Sigmoid colon (tissue), 6 donors: ENCODE measurements at regions not wholly inside any gene's neighbourhood (a gene's known extent, or its start where the extent isn't known, plus 50 kb on each side); places are given as distances from the start of the nearest gene placed in this dataset.

ENCODE experiments used
- DNase-seq: peaks from one replicate; pipeline ENCODE4 v3.0.0-alpha.2; 2019
- H3K27ac ChIP-seq, 4 donors: fragments of 200-600 bp; sonication (generic); one replicate each; pipeline ENCODE4 v1.5.1; 2016 to 2019; ENCODE audit warnings: mild to moderate bottlenecking in 1 of 4
- H3K27me3 ChIP-seq, 3 donors: fragments of 200-600 bp; sonication (generic); one replicate each; pipeline ENCODE4 v1.5.1; 2019; ENCODE audit warnings: mild to moderate bottlenecking in 1 of 3
- H3K36me3 ChIP-seq, 4 donors: fragments of 200-600 bp; sonication (generic); one replicate each; pipeline ENCODE4 v1.5.1; 2016 to 2019
- H3K4me1 ChIP-seq, 4 donors: fragments of 200-600 bp; sonication (generic); one replicate each; pipeline ENCODE4 v1.5.1; 2017 to 2019
- H3K4me3 ChIP-seq, 4 donors: fragments of 200-600 bp; sonication (generic); one replicate each; pipeline ENCODE4 v1.5.1; 2017 to 2019; ENCODE audit warnings: mild to moderate bottlenecking in 2 of 4, moderate library complexity in 1 of 4
- H3K9me3 ChIP-seq, 4 donors: fragments of 200-600 bp in 3 of 4; sonication (generic) in 3 of 4; one replicate each; pipeline versions ENCODE4 v1.5.1 to v1.6.1; 2013 to 2019
- EP300 ChIP-seq, 4 donors: sonication (generic); formaldehyde crosslinking; IDR thresholded peaks; one replicate each; pipeline ENCODE4 v1.6.1; 2017; ENCODE audit warnings: antibody characterized with exemption in 4 of 4
- POLR2A ChIP-seq, 2 donors: fragments of 450-650 bp; IDR thresholded peaks; one replicate each; pipeline ENCODE4 v1.6.1; 2016; ENCODE audit warnings: antibody characterized with exemption in 2 of 2, mild to moderate bottlenecking in 2 of 2, moderate library complexity in 2 of 2
- POLR2AphosphoS5 ChIP-seq, 4 donors: sonication (generic); formaldehyde crosslinking; IDR thresholded peaks; one replicate each; pipeline ENCODE4 v1.6.1; 2017; ENCODE audit warnings: antibody characterized with exemption in 4 of 4
- WGBS, 2 donors: extraction: QIAGEN DNeasy Blood & Tissue Kit; methylation state at CpG; one replicate each; pipeline ENCODE4 v1.1.7; 2013; 5-methylcytosine and 5-hydroxymethylcytosine counted together
- intact Hi-C: fragments of 100-400 bp; cut with DNase I; formaldehyde crosslinking; loops from one replicate; pipeline ENCODE4 v1.15.1; 2023
- TF ChIP-seq, protein P1 (sequence below), 4 experiments: fragments of 450-650 bp in 3 of 4; fragments of 200-600 bp in 1 of 4; IDR thresholded peaks; one replicate each; pipeline ENCODE4 v1.5.1; 2016 to 2019; ENCODE audit warnings: antibody characterized with exemption in 4 of 4, mild to moderate bottlenecking in 3 of 4, moderate library complexity in 2 of 4
- donor health status: healthy with polysubstance abuse.
- donor health status: healthy.

DNA sequence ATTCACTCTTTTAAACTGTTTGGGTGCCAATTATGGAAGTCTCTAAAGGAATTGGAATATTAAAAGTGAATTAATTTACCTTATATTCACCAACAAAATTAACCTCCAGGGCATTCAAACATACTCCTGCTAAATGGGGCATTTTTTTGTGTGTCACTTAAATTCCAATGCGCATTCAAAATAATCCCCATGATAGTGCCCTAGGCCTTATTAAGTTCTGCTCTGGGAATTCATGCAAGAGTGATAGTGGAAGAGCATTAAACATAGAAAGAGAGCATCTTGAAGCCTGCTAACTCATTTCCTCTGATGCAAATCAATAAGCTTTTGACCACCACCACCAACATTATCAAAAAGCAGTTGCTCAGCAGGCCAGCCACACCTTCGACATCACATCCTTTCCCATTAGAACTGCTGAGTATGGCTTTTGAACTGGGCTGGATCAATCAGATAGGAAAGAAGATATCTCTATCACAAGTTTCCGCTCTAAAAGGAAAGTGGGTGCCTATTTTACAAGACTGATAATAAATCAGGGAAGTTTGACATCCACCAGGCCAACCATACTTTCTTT, 156.7 kb downstream of the TMCO5A start:
- TF ChIP-seq EP300 (IDR thresholded peaks at IDR 0.05) = no peak
- TF ChIP-seq POLR2A (IDR thresholded peaks at IDR 0.05) = no peak
- TF ChIP-seq, protein P1, sequence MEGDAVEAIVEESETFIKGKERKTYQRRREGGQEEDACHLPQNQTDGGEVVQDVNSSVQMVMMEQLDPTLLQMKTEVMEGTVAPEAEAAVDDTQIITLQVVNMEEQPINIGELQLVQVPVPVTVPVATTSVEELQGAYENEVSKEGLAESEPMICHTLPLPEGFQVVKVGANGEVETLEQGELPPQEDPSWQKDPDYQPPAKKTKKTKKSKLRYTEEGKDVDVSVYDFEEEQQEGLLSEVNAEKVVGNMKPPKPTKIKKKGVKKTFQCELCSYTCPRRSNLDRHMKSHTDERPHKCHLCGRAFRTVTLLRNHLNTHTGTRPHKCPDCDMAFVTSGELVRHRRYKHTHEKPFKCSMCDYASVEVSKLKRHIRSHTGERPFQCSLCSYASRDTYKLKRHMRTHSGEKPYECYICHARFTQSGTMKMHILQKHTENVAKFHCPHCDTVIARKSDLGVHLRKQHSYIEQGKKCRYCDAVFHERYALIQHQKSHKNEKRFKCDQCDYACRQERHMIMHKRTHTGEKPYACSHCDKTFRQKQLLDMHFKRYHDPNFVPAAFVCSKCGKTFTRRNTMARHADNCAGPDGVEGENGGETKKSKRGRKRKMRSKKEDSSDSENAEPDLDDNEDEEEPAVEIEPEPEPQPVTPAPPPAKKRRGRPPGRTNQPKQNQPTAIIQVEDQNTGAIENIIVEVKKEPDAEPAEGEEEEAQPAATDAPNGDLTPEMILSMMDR (IDR thresholded peaks at IDR 0.05) = no peak
- TF ChIP-seq POLR2AphosphoS5 (IDR thresholded peaks at IDR 0.05) = no peak
- Histone ChIP-seq H3K4me1 (no peaks in the 10 kb centered on the region), H3K9me3 (no peaks in the 10 kb centered on the region), H3K27ac (peak overlapping the region in 1 of 4 donors; percentile 69), H3K36me3 (no peaks in the 10 kb centered on the region), H3K4me3 (no peak overlapping the region), H3K27me3 (no peaks in the 10 kb centered on the region)
- intact Hi-C loops = no loop called here
- WGBS, 2 donors = 90 to 98% methylated on average over 3 of the region's 3 CpGs
- DNase-seq = no peak

DNA sequence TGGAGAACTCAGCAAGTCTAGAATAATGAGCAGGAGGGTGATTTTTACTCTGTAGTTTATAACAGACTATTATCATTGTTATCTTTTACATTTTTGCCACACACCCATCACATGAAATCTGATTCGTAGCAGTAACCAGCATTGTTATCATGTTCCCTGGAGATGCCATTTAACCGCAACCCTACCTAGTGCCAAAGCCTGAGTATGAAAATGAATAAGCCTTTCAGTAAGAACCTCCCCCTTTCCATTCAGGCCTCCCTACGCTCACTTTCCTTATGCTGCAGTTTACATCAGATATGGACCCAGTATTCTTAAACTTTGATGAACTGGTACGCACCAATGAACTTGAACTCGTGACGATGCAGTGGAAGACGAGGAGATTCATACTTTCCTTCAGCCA, 158.7 kb upstream of the SPRED1 start:
- intact Hi-C loops = no loop called here
- no peak overlapping the region for H3K4me3 ChIP-seq
- H3K27ac ChIP-seq = no peak overlapping the region
- H3K4me1 ChIP-seq = no peaks in the 10 kb centered on the region
- no peak for TF ChIP-seq POLR2A (IDR thresholded peaks at IDR 0.05)
- no peaks in the 10 kb centered on the region for H3K27me3 ChIP-seq
- H3K36me3 ChIP-seq = no peaks in the 10 kb centered on the region
- H3K9me3 ChIP-seq = peaks cover 0 to 9% (median 0%) of the 10 kb centered on the region in 4 donors
- 89 to 93% methylated on average over 7 of the region's 7 CpGs for WGBS, 2 donors
- no peak for DNase-seq

DNA sequence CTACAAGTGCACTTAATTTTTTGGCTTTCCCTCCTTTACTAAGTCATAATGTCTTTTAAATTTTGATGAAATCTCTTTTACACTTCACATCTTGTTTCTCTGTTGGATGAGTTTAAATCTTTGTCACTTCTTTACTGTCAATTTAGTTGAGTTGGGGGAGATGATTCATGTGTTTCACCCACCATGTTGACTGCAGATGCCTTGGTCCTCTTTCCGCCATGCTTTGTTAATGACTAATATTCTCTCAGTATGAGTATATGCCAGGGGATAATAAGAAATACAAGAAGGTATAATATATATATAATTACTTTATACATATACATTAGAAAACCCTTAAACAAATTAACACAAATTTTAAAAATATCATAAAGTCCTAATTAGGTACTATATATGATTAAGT, 149.7 kb upstream of the SPRED1 start:
- H3K27ac ChIP-seq = no peak overlapping the region
- no peak for TF ChIP-seq POLR2A (IDR thresholded peaks at IDR 0.05)
- TF ChIP-seq, protein P1 (IDR thresholded peaks at IDR 0.05) = no peak
- no peak for TF ChIP-seq POLR2AphosphoS5 (IDR thresholded peaks at IDR 0.05)
- no peak for TF ChIP-seq EP300 (IDR thresholded peaks at IDR 0.05)
- no peaks in the 10 kb centered on the region for H3K27me3 ChIP-seq
- WGBS, 2 donors = 90 to 92% methylated on average over 1 of the region's 1 CpG
- H3K36me3 ChIP-seq = no peaks in the 10 kb centered on the region
- no peaks in the 10 kb centered on the region for H3K4me1 ChIP-seq
- no peak for DNase-seq
- intact Hi-C loops = no loop called here
- H3K9me3 ChIP-seq = no peaks in the 10 kb centered on the region
- H3K4me3 ChIP-seq = no peak overlapping the region

DNA sequence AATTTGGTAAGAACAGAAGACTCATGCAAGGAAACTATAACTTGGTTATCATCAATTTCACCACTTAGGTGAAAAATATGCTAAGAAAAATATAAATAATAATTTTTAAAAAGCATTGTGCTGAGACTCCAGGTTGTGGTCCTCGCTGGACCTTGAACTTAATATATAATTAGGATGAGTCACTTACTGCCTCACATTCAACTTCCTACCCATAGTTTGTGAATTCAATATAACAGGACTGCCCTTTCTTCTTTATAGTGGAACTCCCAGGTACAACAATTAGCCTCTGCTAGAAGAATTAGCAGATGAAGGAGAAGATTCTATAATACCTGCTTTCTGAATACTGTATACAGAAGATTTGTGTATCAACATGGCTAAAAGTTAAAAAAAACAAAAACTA, 149.1 kb upstream of the SPRED1 start:
- Histone ChIP-seq H3K27me3 (no peaks in the 10 kb centered on the region), H3K36me3 (no peaks in the 10 kb centered on the region), H3K27ac (no peak overlapping the region), H3K9me3 (no peaks in the 10 kb centered on the region), H3K4me3 (no peak overlapping the region), H3K4me1 (no peaks in the 10 kb centered on the region)
- TF ChIP-seq, protein P1 (IDR thresholded peaks at IDR 0.05) = no peak
- TF ChIP-seq POLR2AphosphoS5 (IDR thresholded peaks at IDR 0.05) (no peak), EP300 (IDR thresholded peaks at IDR 0.05) (no peak), POLR2A (IDR thresholded peaks at IDR 0.05) (no peak)
- 25 to 71% methylated on average over 1 of the region's 1 CpG for WGBS, 2 donors
- intact Hi-C loops = no loop called here
- no peak for DNase-seq

DNA sequence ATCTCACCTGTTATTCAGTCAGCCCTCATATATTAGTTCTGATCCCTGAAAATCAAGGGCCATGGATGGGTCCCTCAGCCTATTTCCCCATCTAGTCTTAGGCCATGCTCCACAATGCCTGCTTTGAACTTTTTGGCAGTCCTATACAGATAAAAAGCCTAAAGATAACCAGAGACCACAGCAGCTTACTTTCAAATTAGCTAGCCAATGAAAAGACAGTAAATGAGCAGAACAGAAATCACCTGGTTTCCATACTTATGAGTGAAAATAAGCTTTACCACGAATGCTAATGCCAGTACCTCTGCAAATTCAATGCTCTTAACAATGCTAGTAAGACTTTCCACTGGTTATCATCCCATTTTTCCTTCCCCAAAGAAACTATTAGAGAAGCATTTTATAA, 141.6 kb upstream of the SPRED1 start:
- no peak for DNase-seq
- H3K4me1 ChIP-seq = no peaks in the 10 kb centered on the region
- no peaks in the 10 kb centered on the region for H3K9me3 ChIP-seq
- intact Hi-C loops = no loop called here
- no peak overlapping the region for H3K4me3 ChIP-seq
- H3K27ac ChIP-seq = no peak overlapping the region
- H3K36me3 ChIP-seq = no peaks in the 10 kb centered on the region
- no peak for TF ChIP-seq POLR2AphosphoS5 (IDR thresholded peaks at IDR 0.05)
- no peak for TF ChIP-seq EP300 (IDR thresholded peaks at IDR 0.05)
- no peak for TF ChIP-seq POLR2A (IDR thresholded peaks at IDR 0.05)
- TF ChIP-seq, protein P1 (IDR thresholded peaks at IDR 0.05) = no peak
- no peaks in the 10 kb centered on the region for H3K27me3 ChIP-seq
- WGBS, 2 donors = 62 to 86% methylated on average over 1 of the region's 1 CpG
